Activated effector memory CD4-positive, alpha-beta T cell treated with Interleukin-2 at 50 U/mL for 16 hours (primary cell): ENCODE measurements at regions not wholly inside any gene's neighbourhood (a gene's known extent, or its start where the extent isn't known, plus 50 kb on each side); places are given as distances from the start of the nearest gene placed in this dataset.
"Not testable (repeated sequence)": the region's sequence is repeated elsewhere in the genome, so short reads cannot be mapped to it uniquely, and the experiment has no call there.

Experiments
- DNase-seq: peaks from one replicate; pipeline ENCODE4 v3.0.0-alpha.2; 2020

DNA sequence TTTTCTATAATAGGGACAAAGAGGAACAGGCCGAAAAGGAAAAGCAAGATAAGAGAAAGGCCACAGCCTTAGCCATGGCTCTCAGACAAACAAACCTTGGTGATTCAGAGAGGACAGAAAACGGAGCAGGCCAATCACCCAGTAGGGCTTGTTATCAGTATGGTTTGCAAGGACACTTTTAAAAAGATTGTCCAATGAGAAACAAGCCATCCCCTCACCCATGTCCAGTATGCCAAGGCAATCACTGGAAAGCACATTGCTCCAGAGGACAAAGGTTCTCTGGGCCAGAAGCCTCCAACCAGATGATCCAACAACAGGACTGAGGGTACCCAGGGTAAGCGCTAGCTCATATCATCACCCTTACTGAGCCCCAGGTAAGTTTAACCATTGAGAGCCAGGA lies 243.8 kb upstream of the BTG1 start:
- no peak for DNase-seq

DNA sequence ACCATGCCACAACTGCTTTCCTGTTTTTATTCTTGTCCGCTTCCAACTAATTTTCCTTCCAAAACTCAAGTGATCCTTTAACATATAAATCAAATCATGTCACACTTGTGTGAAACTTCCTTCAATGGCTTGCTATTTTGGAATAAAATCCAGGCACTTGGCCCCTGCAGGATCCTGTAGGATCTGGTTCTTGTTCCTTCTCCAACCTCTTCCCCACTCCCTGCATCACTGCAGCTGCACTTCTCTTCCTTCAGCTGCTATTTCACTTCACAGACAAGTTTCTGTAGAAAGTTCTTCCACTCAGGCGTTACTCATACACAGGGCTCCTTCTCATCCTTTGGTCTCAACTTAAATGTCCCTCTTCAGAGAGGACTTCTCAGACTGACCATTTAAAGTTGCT lies 239.7 kb upstream of the BTG1 start:
- DNase-seq: no peak

DNA sequence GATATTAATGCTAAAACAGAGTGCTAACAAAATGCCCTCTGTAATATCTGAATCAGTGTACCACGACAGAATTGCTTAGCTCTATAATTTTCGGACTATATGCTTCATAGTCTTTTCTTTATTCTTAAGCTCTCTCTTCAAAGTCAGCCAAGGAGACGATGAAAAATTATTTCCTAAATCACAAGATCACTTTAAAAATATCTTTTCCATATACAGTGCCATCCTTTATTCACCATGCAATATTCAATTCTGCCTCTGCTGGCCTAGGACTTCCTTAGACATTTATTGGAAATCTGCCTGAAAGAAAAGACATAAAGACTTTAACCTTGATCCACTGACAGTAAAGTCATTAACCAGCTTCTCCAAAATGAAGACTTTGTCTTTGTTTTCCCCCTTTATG lies 238.9 kb upstream of the BTG1 start:
- DNase-seq: no peak

DNA sequence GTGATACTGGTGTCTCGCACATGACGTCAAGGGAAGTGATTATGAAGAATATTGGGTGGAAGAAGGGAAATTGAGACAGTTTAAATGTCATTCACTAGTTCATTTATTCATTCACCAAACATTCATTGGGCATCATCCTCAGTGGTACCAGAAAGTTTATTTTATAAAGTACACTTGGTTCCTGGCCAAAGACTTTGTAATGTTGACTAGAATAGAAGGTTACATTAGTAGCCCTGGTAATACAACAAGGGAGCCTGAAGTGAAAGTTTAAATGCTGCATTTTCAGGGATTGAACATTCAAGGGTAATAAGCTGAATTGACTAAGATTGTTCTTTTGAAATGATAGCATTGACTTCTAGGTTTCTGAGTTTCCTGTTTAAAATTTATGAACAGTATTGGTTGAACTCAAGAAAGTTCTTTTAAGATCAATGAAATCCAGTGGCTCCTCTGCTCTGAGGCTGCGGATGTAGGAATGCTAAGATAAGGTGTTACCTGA lies 236.8 kb upstream of the BTG1 start:
- DNase-seq: no peak

DNA sequence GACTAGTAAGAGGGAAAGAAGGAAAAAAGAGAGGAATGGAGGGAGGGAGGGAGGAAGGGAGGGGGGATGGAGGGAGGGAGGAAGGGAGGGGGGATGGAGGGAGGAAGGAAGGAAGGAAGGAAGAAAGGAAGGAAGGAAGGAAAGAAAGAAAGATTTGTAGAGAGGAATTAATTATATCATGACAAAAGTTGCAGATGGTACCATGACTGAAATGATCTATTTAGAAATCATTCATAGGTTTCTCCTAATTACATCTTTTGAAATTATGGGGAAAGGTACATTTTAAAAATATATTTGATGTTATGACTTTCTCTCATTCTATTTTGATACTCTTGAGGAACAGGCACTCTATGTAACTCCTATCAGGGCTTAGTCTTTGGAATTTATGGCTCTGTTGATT lies 236.2 kb upstream of the BTG1 start:
- DNase-seq: no peak

DNA sequence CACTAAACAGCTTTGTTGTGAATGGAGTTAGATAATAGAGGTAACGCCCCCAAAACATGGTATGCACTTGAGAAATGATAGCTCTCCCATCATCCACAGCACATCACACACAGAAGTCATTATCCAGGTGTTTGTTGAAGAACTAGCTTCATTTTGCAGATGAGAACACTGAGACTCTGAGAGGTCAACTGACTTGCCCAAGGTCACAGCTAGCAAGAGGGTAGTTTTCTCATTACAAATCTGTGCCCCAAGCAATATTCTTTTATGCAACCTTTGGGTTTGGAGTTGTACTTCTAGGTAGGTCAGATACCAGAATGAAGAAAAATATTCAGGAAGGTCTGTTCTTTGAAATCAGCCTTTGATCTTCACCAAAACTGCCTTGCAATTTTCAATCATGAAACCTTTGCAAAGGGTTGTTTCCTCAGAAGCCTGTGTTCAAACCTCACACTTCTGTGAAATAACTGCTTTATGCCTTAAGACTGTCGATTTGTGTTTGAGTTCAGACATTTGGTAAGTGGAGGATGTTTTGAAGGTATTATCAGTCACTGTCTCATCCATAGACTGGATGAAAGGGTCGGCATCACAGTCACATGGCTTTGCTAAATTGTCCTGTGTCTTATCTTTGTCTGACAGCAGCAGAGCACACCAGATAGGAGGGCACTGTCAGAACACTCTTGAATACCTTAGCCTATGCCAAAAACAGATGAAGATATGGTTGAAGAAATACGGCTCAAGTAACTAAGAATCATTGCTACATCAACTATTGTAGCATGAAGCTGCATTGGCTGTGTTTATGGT lies 233.2 kb upstream of the BTG1 start:
- no peak for DNase-seq

DNA sequence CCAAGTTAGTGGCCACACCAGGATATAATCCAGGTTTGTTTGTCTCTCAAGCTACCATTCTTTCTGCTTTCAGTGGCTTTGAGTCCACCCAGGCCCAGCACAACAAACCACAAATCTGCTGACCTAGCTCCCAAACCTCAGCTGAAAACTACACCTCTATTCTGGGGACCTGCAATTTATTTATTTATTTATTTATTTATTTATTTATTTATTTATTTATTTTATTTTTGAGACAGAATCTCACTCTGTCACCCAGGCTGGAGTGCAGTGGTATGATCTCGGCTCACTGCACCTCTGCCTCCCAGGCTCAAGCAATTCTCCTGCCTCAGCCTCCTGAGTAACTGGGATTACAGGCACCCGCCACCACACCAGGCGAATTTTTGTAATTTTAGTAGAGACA lies 229.9 kb upstream of the BTG1 start:
- DNase-seq: not testable (repeated sequence)

DNA sequence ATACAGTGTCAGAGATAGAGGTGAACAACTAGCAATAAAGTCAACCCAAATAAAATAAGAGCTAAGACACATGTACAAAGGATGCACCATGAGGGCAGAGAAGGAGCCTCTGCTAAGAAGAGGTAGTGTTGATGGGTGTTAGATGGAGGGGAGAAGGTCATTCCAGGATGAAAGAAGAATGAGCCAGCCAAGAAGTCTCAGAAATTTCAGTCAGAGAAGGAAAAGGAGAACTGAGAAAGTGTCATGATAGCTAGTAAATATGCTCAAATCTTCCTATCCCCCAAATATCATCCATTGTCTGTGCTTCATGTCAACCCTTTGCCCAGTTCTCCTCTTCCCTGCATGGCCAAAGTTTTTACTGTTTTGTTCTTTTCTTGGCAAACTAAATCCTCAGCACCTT lies 225.2 kb upstream of the BTG1 start:
- no peak for DNase-seq

DNA sequence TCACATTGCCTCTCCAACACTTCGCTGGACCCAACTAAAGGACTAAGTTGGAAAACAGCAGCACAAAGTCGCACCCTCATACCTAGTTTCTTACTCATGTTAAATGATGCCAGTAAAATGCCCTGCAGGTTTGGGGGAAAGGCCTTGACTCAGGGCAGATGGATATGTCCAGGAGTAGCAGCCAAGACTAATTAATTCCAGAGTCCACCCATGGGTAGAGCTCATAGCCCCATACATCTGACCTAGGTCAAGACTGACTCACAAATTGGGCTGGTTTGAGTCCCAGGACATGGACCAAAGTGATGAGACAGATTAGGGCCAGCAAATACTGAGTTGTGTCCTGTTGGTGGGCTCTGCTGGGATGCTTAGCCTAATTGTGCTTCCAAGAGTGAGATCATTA lies 224.0 kb upstream of the BTG1 start:
- DNase-seq: no peak

DNA sequence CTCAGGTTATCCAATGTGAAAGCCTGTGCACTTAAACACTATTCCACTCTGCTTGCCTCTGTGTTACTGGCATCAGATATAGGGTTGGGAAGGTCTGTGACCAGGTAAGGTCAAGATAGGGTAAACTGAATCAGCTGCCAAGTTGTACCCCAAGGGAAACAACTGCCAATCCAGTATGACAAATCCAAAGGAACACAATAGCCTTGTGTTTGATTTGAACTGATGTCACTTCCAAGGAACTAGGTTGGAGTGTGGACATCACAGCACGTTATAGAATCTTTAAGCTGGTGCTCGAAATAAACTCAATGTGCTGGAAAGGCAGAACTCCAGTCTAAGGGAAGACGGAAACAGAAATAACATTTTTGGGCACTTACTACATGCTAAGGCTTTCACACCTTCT lies 223.4 kb upstream of the BTG1 start:
- no peak for DNase-seq

DNA sequence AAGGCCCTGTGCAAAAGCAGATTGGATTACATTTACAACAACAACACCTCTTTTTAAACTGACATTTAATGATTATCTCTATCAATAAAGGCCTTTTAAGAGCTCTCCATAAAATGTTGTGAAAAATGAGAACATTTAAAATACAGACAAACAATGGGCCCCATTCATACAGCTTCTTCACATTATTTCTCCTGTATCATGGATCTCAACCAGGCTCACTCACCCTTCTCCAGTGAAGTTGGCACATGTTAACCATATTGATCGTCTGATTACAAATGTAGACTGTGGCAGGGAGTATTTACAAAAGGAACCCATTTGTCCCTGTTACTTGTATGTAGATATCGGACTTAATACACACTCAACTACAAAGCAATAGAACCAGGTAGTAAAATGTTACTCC lies 220.2 kb upstream of the BTG1 start:
- DNase-seq: no peak

DNA sequence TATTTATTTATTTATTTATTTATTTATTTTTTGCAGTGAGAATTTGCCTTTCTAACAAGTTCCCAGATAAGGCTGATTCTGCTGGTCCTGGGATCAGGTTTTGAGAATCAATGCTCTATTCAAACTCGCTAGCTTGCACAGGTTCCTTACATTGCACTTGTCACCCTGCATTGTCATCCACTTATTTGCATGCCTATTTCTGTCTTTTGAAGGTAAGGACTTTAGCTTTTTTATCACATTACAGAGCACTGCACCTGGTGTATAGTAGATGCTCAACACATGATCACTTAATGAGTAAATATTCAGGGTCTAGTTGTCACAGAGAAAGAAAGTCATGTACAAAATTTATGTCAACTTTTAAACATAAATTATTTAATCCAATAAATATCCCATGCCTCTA lies 219.7 kb upstream of the BTG1 start:
- DNase-seq: no peak

DNA sequence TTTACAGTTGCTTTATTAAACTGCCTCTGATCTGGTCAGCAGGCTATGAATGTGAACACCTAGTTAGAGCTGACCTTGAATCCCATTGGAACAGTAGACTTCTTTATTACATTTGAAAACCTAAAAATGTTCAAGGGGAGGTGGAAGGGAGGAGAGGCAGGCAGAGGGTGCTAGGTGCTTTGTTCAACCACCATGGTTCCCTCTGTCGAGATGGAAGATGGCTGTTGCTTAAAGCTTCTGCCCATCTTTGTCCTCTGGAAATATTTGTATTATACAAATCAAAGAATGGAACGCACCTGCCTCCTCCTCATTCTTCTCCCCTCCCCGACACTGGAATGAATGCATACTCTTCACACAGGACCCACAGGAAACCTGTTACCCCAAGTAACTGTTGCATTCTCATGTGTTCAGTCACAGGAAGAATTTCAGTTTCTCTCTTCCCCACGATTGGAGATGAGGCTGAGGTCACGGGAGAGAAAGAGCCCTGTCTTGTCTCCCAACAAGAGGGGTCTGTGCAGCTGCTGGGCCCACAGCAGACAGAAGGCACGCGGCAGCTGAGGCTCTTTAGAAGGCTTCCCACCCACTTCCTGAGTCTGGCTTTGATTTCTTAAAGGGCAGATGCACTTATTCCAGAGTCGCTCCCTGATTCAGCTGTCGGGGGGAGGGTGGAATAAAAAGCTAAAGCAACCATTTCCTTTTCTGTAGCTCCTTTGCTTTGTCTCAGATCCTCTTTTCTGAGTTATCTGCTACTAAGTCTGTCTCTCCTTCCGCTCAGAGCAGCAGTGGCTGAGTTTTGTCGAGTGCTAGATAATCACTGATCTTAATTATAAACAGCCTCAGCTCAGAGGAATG lies 217.9 kb upstream of the BTG1 start:
- peak; percentile 21 for DNase-seq

DNA sequence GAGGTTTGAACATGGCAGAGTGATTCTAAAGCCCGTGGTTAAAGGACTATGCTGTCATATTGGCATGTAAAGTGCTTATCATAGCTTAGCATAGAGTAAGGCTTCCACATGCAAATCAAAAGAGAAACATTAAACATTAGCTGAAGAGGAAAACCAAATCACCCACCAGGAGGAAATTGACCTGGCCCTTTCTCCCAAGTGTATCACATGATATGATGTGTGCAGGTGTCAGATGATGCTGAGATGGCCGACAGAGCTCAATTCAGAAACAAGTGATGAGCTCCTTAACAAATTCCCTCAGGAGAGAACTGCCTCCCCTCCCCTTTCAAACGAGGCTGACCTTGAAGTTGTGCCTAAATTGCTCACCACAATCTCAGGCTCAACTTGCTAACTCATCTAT lies 217.1 kb upstream of the BTG1 start:
- DNase-seq: no peak

DNA sequence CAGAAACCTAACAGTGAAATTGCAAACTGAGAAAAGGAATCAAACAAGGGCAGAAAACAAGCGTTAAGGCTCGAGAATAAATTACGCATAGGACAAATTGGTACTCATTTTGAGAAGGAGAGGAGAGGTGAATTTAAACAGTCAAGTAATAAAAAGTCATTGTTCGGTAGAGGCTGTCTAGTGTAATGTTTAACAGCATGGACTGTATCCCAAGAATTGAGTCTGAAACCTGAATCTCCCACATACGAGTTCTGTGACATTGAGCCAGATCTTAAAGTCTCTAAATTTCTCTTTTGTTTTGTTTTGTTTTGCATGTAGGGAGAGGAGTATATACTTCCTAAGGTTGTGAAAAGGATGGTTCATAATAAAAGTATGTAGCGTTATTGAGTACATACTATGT lies 216.5 kb upstream of the BTG1 start:
- DNase-seq: no peak

DNA sequence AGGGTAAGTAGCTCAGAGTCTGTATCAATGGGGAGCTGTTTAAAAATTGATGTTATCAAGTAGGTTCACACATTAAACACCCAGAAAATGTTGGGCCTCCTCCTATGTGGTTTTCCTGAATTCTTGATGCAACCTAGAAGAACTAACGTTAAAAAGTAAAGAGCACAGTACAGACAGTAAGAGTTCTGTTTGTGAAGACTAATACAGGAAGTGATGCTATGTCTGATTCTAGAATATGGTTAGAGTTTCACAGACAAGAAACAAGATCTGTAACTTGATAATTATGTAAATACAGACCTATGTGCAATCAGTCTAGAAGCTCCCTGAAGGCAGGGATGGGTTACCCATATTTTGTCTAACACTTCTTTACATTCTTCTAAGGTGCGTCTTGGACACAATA lies 214.9 kb upstream of the BTG1 start:
- DNase-seq: no peak

DNA sequence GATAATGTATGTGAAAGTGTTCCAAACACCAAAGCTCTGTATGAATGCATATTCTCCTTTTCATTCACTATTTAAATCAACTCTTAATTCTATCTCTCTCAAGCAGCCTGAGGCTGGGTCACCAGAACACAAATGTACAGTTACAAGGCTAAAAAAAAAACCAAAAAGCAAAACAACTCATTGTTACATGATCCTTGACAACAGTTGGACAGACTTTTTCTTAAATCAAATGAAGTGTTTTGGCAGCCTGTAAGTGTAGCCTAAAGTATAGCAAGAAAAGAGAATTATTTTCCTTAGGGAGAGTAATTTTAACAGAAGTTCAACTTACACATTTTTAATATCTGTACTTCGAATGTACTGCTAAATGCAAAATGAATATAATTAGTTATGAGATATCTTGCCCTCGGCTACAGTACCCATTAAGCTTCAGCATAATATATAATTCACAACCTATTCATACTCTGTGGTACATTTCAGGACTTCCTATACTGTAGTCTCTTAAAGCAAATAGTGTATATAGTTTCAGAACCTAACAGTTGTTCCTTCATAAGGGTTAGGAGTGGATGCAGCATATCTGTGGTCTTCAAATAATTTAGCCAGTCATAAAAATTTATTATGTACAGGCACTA lies 214.0 kb upstream of the BTG1 start:
- no peak for DNase-seq

DNA sequence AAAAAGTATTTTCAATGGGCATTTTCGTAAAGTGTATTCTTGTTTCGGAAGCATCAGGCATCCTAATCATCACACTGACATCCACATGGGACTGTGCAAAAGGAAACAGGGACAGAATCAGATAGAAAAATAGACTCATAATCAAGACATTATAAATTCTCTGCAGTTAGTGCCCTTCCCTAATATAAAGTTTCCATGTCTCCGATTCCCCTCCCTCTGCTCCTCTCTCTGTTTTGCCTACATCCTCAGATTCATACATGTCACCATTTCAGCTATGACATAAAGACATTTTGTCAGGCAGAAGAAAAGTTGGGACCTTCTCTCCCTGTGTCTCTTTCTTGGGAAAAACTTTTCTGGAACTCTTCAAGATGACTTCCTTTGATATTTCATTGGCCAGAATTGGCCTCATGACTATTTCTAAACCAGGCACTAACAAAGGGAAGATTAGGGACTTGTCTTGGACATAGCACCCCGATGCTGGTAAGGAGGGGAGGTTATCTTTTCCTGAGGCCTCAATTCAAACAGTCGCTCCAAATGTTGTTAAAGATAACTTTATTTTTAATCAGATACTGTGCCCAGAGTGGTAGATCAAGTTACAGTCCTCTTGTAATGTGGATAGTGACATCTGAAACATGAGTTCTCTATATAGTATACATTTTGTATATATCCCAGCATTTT lies 212.1 kb upstream of the BTG1 start:
- DNase-seq: no peak

DNA sequence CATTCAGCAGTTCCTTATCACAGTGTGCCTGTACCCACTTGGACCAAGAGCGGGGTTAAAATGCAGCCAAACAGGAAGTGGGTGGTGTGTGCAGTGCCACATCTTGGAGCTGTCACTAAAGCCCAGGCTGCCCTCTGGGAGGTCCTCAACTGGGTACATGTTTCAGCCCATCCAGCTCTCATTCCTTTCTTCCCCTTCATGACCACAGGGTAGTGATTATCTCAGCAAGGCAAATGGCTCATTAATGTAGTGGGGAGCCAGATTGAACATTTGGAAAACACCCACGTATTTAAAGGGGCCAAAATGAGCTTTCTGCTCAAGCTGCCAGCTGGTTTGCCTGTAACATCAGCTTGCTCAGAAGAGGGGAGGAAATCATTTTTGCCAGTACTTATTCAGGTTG lies 210.8 kb upstream of the BTG1 start:
- DNase-seq: no peak

DNA sequence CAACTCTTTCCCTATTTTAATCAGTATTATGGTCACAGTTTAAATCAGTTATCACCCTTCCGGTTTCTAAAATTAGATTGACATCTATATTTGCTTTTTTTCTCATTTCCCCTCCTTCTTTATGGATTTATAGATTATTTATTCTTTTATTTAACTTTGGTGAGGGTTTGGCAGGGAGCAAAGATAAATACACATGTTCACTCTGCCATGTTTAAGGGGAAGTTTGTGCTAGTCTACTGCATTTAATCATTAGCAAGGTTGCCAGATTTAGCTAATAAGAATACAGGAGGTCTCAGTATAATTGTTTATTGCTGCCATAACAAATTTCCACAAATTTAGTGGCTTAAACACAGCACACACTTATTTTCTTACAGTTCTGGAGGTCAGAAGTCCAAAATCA lies 204.0 kb upstream of the BTG1 start:
- no peak for DNase-seq

DNA sequence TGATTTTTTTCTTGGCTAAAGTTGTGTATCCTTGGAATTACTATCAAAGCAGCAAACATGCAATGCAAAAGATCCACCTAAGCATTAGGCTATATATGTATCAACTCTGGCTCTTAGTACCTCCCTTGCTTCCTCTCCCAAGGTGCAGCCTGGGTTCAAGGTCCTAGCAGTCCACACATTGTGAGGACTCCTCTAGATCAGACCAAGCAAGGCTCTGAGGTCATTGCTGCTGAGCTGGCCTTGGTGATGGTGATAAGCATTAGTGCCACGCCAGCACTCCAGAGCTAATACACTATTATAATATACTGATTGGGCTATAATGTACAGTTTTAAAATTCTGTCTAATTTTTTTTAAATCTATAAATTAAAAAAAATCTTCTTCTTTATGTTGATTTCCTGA lies 196.9 kb upstream of the BTG1 start:
- no peak for DNase-seq

DNA sequence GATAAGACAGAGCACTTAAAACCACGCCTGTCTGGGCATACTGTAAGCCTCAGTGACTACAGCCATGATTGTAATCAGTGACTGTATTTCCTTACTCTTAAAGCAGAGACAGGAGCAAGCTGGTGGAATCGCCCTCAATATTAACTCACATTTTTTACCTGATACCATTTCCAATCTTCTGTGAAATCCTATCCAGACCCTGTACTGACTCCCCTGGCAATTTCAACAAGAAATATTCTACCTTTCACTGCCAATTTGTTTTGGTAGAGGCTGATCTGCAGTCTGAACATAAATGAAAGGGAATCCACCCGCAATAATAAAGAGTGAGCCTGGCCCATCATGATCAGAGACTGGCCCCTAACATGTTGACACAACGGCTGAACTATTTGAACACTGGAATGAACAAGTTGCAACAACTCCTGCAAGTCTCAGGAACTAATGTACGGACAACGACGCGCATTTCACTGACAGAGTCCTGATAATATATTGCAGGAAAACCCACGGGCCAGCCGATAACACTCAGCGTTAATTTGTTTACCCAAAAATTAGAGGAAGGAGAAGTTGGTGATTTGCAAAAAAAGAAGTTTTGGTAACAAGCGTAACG lies 195.5 kb upstream of the BTG1 start:
- DNase-seq: no peak
